Activated CD8-positive, alpha-beta T cell treated with anti-CD3 and anti-CD28 coated beads for 36 hours (primary cell): ENCODE measurements at regions not wholly inside any gene's neighbourhood (a gene's known extent, or its start where the extent isn't known, plus 50 kb on each side); places are given as distances from the start of the nearest gene placed in this dataset.

Experiments used
- ATAC-seq: fragments of 200-7000 bp; cut with Tn5 transposase; one replicate; pipeline ENCODE4 v1.10.0; 2021; ENCODE audit warnings: mild to moderate bottlenecking, moderate library complexity
- CTCF ChIA-PET: fragments of 350-600 bp; sonication (Branson Sonifier 250); formaldehyde crosslinking; loops from one replicate; lab custom pipeline; 2021; ENCODE audit warnings: antibody characterized with exemption; lab: Charles Lee
- POLR2A ChIA-PET: fragments of 350-600 bp; sonication (Branson Sonifier 250); formaldehyde crosslinking; loops from one replicate; lab custom pipeline; 2021; ENCODE audit warnings: antibody characterized with exemption; lab: Charles Lee
- DNase-seq: peaks from one replicate; pipeline ENCODE4 v3.0.0-alpha.2; 2020
- H3K27ac Mint-ChIP-seq: one replicate; pipeline ENCODE4 v1.8.0; 2021; ENCODE audit warnings: mild to moderate bottlenecking, mixed read lengths
- H3K27me3 Mint-ChIP-seq: one replicate; pipeline ENCODE4 v1.8.0; 2021; ENCODE audit warnings: mixed read lengths
- H3K36me3 Mint-ChIP-seq: one replicate; pipeline ENCODE4 v1.8.0; 2021; ENCODE audit warnings: low read depth, mixed read lengths
- H3K4me1 Mint-ChIP-seq: one replicate; pipeline ENCODE4 v1.8.0; 2021; ENCODE audit warnings: low read depth, mixed read lengths
- H3K4me3 Mint-ChIP-seq: one replicate; pipeline ENCODE4 v1.8.0; 2021; ENCODE audit warnings: mild to moderate bottlenecking, moderate library complexity, mixed read lengths
- H3K9me3 Mint-ChIP-seq: one replicate; pipeline ENCODE4 v1.8.0; 2021; ENCODE audit warnings: mixed read lengths
- CTCF ChIP-seq: fragments of 200-600 bp; IDR thresholded peaks from one replicate; pipeline ENCODE4 v1.8.0; 2022; ENCODE audit warnings: antibody characterized with exemption, mild to moderate bottlenecking
- intact Hi-C: fragments of 100-400 bp; cut with micrococcal nuclease; formaldehyde crosslinking; loops from one replicate; pipeline ENCODE4 v1.10.0; 2022

- no peaks in the 10 kb centered on the region for H3K9me3 Mint-ChIP-seq
- ChIA-PET CTCF (no interaction called here), POLR2A (no interaction called here)
- H3K27ac Mint-ChIP-seq = no peak overlapping the region
- ATAC-seq (no peak), DNase-seq (no peak)
- intact Hi-C loops = no loop called here
- no peaks in the 10 kb centered on the region for H3K36me3 Mint-ChIP-seq
- H3K4me1 Mint-ChIP-seq = no peaks in the 10 kb centered on the region
- no peak overlapping the region for H3K4me3 Mint-ChIP-seq
- no peak for TF ChIP-seq CTCF
- no peaks in the 10 kb centered on the region for H3K27me3 Mint-ChIP-seq
Observed at GRCh38 chr5:125481506-125482465, 735.3 kb upstream of the ZNF608 start.

DNA sequence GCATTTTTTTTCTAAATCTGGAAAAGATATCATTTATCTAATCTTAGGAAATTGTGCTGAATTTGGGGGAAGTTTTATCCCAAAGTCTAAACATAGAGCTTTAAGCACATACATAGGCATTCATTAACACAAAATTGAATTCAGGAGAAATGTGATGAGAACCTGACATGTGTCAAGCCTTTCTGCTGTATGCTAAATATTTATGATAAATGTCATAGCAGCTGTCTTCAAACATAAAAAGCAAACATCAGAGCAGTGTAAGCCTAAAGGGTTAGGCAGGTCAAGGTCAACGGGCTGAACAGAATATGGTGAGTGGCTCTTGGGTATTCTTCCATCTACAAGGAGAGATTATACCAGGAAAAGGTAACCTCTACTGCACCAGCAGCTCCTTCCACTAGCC, 737.2 kb upstream of the ZNF608 start:
- no peak overlapping the region for H3K4me3 Mint-ChIP-seq
- intact Hi-C loops = no loop called here
- H3K27me3 Mint-ChIP-seq = no peaks in the 10 kb centered on the region
- H3K9me3 Mint-ChIP-seq = no peaks in the 10 kb centered on the region
- H3K4me1 Mint-ChIP-seq = no peaks in the 10 kb centered on the region
- ATAC-seq (no peak), DNase-seq (no peak)
- CTCF ChIA-PET = no interaction called here
- POLR2A ChIA-PET = no interaction called here
- no peak for TF ChIP-seq CTCF
- H3K27ac Mint-ChIP-seq = no peak overlapping the region
- no peaks in the 10 kb centered on the region for H3K36me3 Mint-ChIP-seq

DNA sequence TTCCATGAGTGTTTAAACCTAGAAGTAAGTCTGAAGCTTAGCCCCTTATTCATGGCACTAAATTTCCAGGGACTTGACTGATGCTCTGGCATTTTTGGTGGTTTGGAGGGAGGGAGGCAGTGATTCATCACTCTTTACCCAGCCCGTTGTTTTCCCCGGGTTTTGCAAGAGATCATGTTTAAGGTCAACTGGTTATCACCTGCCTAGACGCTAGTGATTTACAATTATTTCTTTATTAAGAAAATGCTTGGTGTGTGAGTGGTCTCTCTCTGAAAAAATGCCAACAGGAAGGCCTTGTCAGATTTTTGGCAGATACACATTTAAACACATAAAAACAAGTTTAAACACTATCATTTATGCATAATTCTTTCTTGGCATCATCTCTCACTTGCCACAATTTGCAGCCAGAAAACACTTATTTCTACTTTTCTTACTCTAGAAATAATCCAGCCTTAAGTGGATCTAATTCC, 737.9 kb upstream of the ZNF608 start:
- ATAC-seq (no peak), DNase-seq (no peak)
- no peak overlapping the region for H3K4me3 Mint-ChIP-seq
- H3K9me3 Mint-ChIP-seq = no peaks in the 10 kb centered on the region
- intact Hi-C loops = no loop called here
- ChIA-PET CTCF (no interaction called here), POLR2A (no interaction called here)
- no peaks in the 10 kb centered on the region for H3K36me3 Mint-ChIP-seq
- no peaks in the 10 kb centered on the region for H3K27me3 Mint-ChIP-seq
- H3K4me1 Mint-ChIP-seq = no peaks in the 10 kb centered on the region
- no peak for TF ChIP-seq CTCF
- no peak overlapping the region for H3K27ac Mint-ChIP-seq

GRCh38 chr5:125484742-125485641, 738.6 kb upstream of the ZNF608 start:
- CTCF ChIA-PET = no interaction called here
- no peaks in the 10 kb centered on the region for H3K4me1 Mint-ChIP-seq
- POLR2A ChIA-PET = no interaction called here
- H3K27ac Mint-ChIP-seq = no peak overlapping the region
- no peaks in the 10 kb centered on the region for H3K9me3 Mint-ChIP-seq
- no peak for ATAC-seq
- no peak for DNase-seq
- intact Hi-C loops = no loop called here
- no peak overlapping the region for H3K4me3 Mint-ChIP-seq
- H3K36me3 Mint-ChIP-seq = no peaks in the 10 kb centered on the region
- TF ChIP-seq CTCF = no peak
- no peaks in the 10 kb centered on the region for H3K27me3 Mint-ChIP-seq
